Smooth muscle cell (in vitro differentiated cells): ENCODE measurements at regions not wholly inside any gene's neighbourhood (a gene's known extent, or its start where the extent isn't known, plus 50 kb on each side); places are given as distances from the start of the nearest gene placed in this dataset.

Experiments
- DNase-seq: peaks from one replicate; lab custom pipeline; 2025; ENCODE audit not compliant: unreplicated experiment; lab: John Stamatoyannopoulos, UW
- H2AFZ ChIP-seq: fragments of 200-600 bp; sonication (generic); 2 replicates; pipeline ENCODE4 v1.6.0; 2016; ENCODE audit warnings: antibody characterized with exemption, low read depth, mild to moderate bottlenecking
- H3F3A ChIP-seq: fragments of 200-600 bp; sonication (generic); 2 replicates; pipeline ENCODE4 v1.6.0; 2017; ENCODE audit warnings: antibody characterized with exemption, low read depth
- H3K27ac ChIP-seq: fragments of 200-600 bp; sonication (generic); 2 replicates; pipeline ENCODE4 v1.5.1; 2016; ENCODE audit warnings: low read depth, mild to moderate bottlenecking
- H3K27me3 ChIP-seq: fragments of 200-600 bp; sonication (generic); 2 replicates; pipeline ENCODE4 v1.6.1; 2016; ENCODE audit warnings: low read depth, mild to moderate bottlenecking
- H3K36me3 ChIP-seq: fragments of 200-600 bp; sonication (generic); 2 replicates; pipeline ENCODE4 v1.5.1; 2016; ENCODE audit warnings: low read depth
- H3K4me1 ChIP-seq: fragments of 200-600 bp; sonication (generic); 2 replicates; pipeline ENCODE4 v1.5.1; 2016; ENCODE audit warnings: low read depth
- H3K4me2 ChIP-seq: fragments of 200-600 bp; sonication (generic); 2 replicates; pipeline ENCODE4 v1.6.0; 2016; ENCODE audit warnings: mild to moderate bottlenecking
- H3K4me3 ChIP-seq: fragments of 200-600 bp; sonication (generic); 2 replicates; pipeline ENCODE4 v1.5.1; 2016; ENCODE audit warnings: mild to moderate bottlenecking
- H3K79me2 ChIP-seq: fragments of 200-600 bp; sonication (generic); 2 replicates; pipeline ENCODE4 v1.6.0; 2016; ENCODE audit warnings: low read depth, mild to moderate bottlenecking
- H3K9ac ChIP-seq: fragments of 200-600 bp; sonication (generic); 2 replicates; pipeline ENCODE4 v1.6.0; 2016; ENCODE audit warnings: low read depth
- H3K9me3 ChIP-seq: fragments of 200-600 bp; sonication (generic); replicated peaks from 2 replicates; pipeline ENCODE4 v1.5.1; 2016; ENCODE audit warnings: low read depth
- H4K20me1 ChIP-seq: fragments of 200-600 bp; sonication (generic); 2 replicates; pipeline ENCODE4 v1.6.0; 2016; ENCODE audit warnings: low read depth
- CTCF ChIP-seq: fragments of 200-600 bp; sonication (generic); IDR thresholded peaks from 2 replicates; pipeline ENCODE4 v1.5.1; 2017; ENCODE audit warnings: borderline replicate concordance, mild to moderate bottlenecking, antibody characterized with exemption; ENCODE audit not compliant: insufficient read depth, poor library complexity, severe bottlenecking
- WGBS: methylation state at CpG from one replicate; pipeline ENCODE4 v1.1.7; 2016; ENCODE audit warnings: low lambda C conversion rate; 5-methylcytosine and 5-hydroxymethylcytosine counted together

GRCh38 chr22:48044487-48045060 lies 1282.1 kb downstream of the TBC1D22A start:
- TF ChIP-seq CTCF = no peak
- Histone ChIP-seq H3K4me1 (no peaks in the 10 kb centered on the region), H3K79me2 (no peaks in the 10 kb centered on the region), H4K20me1 (no peaks in the 10 kb centered on the region), H3K4me3 (no peak overlapping the region), H3K9me3 (no peaks in the 10 kb centered on the region), H3F3A (no peaks in the 10 kb centered on the region), H3K27ac (no peak overlapping the region), H3K9ac (no peak overlapping the region), H2AFZ (no peak overlapping the region), H3K4me2 (no peak overlapping the region), H3K27me3 (no peaks in the 10 kb centered on the region), H3K36me3 (no peaks in the 10 kb centered on the region)
- WGBS = 38% methylated on average over 9 of the region's 9 CpGs
- DNase-seq = no peak

GRCh38 chr22:48043581-48043980 lies 1281.1 kb downstream of the TBC1D22A start:
- no peak overlapping the region for H2AFZ ChIP-seq
- TF ChIP-seq CTCF = no peak
- 91% methylated on average over 6 of the region's 6 CpGs for WGBS
- no peaks in the 10 kb centered on the region for H3K79me2 ChIP-seq
- H3K27ac ChIP-seq = no peak overlapping the region
- no peak overlapping the region for H3K4me2 ChIP-seq
- H3F3A ChIP-seq = no peaks in the 10 kb centered on the region
- H4K20me1 ChIP-seq = no peaks in the 10 kb centered on the region
- no peak overlapping the region for H3K9ac ChIP-seq
- H3K27me3 ChIP-seq = no peaks in the 10 kb centered on the region
- H3K9me3 ChIP-seq = no peaks in the 10 kb centered on the region
- no peaks in the 10 kb centered on the region for H3K4me1 ChIP-seq
- no peaks in the 10 kb centered on the region for H3K36me3 ChIP-seq
- no peak for DNase-seq
- no peak overlapping the region for H3K4me3 ChIP-seq

- H3K9me3 ChIP-seq = no peaks in the 10 kb centered on the region
- DNase-seq = no peak
- no peaks in the 10 kb centered on the region for H3K27me3 ChIP-seq
- no peak overlapping the region for H3K9ac ChIP-seq
- H3K27ac ChIP-seq = no peak overlapping the region
- TF ChIP-seq CTCF = no peak
- H3K4me3 ChIP-seq = no peak overlapping the region
- H3K36me3 ChIP-seq = no peaks in the 10 kb centered on the region
- H2AFZ ChIP-seq = no peak overlapping the region
- H3K4me1 ChIP-seq = no peaks in the 10 kb centered on the region
- H3F3A ChIP-seq = no peaks in the 10 kb centered on the region
- WGBS = 94% methylated on average over 17 of the region's 17 CpGs
- H3K79me2 ChIP-seq = no peaks in the 10 kb centered on the region
- no peak overlapping the region for H3K4me2 ChIP-seq
- no peaks in the 10 kb centered on the region for H4K20me1 ChIP-seq
Observed at GRCh38 chr22:48042621-48043395, 1280.4 kb downstream of the TBC1D22A start.

GRCh38 chr22:48039326-48039725 lies 1276.9 kb downstream of the TBC1D22A start:
- Histone ChIP-seq H3K9me3 (no peaks in the 10 kb centered on the region), H3K4me3 (no peak overlapping the region), H3K36me3 (no peaks in the 10 kb centered on the region), H3K9ac (no peak overlapping the region), H4K20me1 (no peaks in the 10 kb centered on the region), H3K4me1 (no peaks in the 10 kb centered on the region), H3K4me2 (no peak overlapping the region), H3K27me3 (no peaks in the 10 kb centered on the region), H3K79me2 (no peaks in the 10 kb centered on the region), H3K27ac (no peak overlapping the region), H3F3A (no peaks in the 10 kb centered on the region), H2AFZ (no peak overlapping the region)
- WGBS = 86% methylated on average over 5 of the region's 5 CpGs
- DNase-seq = no peak
- no peak for TF ChIP-seq CTCF
